Stimulated activated CD8-positive, alpha-beta memory T cell treated with anti-CD3 and anti-CD28 coated beads, Interleukin-7, amount 100 ng/mL, for 24 hours (primary cell): ENCODE measurements at regions not wholly inside any gene's neighbourhood (a gene's known extent, or its start where the extent isn't known, plus 50 kb on each side); places are given as distances from the start of the nearest gene placed in this dataset.
"Not testable (repeated sequence)": the region's sequence is repeated elsewhere in the genome, so short reads cannot be mapped to it uniquely, and the experiment has no call there.

Experiments
- DNase-seq: peaks from one replicate; pipeline ENCODE4 v3.0.0-alpha.2; 2020; ENCODE audit warnings: low read depth

DNA sequence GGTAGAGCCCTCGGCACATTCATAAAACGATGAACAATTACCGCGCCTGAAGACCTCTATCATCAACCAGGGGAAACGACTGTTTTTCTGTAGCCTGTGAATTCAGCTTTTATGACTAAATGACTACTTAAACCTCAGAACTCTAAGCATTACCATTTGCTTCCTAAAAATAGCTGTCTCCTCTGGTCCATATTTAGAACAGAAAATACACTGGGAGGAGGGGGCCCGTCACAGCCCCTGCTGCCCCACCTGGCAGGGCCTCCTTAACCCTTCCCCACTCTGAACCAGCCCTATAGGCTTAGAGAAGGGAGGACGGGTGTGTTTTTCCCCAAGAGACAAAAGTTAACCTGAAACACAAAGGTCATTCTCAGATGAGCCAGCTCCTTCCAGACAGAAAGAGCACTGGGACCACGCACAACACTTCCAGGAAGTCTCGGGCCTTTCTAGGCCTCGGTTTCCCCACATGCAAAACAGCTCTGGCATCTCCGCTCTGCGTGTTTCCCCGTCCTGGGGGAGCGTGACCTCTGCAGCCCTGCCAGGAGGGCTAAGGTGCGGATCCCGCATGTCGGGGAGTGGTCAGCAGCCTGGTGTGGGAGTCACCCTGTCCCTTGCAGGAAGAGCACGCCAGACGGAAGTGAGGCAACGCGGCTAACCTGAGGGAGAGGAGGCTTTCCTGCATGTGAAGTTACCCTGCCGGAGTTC is 193.9 kb downstream of the DLL1 start:
- DNase-seq = no peak

DNA sequence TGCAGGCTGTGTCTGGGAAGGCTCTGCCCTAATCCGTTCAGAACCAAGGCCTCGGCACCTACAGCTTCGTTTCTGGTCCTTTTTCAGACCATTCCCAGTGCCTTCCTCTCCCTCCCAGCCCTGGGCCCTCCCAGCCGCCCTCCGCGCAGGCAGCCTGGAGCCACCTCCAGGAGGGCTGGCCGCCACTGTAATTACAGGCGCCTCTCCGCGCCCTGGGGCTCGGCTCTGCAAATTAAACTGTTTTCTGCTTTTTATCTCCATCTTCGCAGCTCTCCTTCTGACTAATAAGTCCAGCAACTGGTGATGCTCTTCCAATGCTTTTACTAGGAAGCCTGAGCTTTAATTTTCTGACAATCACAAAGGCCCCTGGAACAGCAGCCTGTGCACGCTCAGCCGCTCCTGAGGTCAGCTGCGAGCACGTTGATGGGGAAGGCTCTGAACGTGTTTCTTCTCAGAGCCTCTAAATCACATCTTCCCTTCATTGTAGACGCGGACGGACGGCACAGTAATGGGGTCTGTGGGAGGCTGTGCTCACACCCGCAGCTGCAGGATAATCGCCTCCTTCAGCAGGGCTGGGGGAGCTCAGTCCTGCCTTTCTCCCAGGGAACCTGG is 194.6 kb downstream of the DLL1 start:
- DNase-seq = no peak

GRCh38 chr6:170095273-170095981 is 195.5 kb downstream of the DLL1 start:
- DNase-seq = no peak

DNA sequence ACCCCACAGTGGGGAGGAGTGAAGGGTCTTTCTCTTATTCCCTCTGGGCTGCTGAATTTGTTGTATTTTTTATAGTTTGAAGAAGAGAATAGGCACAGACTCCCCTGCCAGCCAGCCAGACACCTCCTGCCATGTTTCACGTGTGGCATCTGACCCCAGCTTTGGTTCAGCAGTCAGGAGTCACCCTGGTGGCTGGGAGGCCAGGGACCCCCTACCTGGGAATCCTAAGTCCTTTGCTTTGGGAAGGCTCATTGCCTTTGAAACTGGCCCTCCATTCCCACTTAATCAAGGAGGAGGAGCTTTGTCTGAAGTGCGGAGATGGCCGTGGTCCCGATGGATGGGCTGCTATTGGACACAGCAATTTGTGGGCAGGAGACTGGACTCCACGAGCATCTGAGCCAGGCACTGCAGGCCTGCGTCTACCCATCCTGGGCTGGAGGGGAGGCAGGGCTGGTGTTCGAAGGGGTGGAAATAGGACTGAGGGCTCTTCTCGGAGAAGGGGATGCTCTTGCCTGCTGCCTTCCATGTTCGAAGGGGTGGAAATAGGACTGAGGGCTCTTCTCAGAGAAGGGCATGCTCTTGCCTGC is 196.1 kb downstream of the DLL1 start:
- no peak for DNase-seq

DNA sequence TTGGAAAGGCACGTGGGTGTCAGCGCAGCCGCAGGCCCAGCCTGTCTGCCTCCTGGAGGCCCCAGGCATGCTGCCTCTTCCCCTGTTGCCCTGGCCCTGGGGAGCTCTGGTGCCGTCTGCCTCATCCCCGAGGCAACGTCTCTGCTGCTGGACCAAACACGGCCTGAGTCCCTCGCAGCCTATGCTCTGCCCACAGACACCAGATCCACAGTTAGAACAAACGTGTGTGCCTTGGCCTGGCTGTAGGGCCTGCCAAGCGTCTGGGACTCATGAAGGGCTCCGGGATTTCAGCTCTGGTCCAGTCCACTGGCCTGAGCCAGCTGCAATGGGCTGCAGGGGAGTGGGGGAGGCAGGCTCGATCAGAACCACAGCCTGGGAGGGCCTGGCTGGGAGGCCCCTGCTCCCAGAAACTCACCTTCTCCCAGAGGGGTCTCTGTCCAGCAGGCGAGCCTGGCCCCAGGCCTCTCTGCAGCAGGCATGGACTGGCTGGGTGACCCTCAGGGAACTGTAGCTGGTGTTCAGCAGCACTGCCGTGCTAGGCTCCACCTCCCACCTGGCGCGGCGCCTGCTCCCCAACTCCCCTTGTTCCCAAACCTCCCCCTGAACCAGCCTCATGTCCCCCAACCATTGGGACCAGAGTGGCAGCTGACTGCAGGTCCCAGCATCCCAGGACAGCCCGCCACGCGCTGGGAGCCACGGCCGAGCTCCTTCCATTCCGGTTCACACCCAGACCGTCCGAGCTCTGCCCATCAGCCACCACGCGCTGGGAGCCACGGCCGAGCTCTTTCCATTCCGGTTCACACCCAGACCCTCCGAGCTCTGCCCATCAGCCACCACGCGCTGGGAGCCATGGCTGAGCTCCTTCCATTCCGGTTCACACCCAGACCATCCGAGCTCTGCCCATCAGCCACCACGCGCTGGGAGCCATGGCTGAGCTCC is 197.0 kb downstream of the DLL1 start:
- DNase-seq = no peak

DNA sequence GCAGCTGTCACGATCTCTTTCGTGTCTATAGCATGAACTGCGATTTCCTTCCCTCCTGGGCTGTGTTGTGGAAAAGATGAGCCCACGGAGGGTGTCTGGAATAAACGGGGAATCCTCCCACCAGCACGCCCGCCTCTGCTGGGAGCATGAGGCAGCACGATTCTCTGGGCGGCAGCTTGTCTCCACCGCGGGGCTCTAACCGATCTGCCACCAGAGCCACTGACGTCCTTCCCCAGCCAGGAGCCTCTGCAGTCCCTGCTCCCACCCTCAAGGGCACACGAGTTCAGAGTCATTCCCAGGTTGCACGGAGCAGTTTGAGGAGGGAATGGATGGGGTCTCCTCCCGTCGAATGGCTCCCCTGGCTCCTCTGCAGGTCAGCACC is 197.6 kb downstream of the DLL1 start:
- DNase-seq = no peak

- no peak for DNase-seq
These were observed 198.1 kb downstream of the DLL1 start for GRCh38 chr6:170092826-170093225.

- no peak for DNase-seq
These were observed 199.0 kb downstream of the DLL1 start for GRCh38 chr6:170091639-170092579.

DNA sequence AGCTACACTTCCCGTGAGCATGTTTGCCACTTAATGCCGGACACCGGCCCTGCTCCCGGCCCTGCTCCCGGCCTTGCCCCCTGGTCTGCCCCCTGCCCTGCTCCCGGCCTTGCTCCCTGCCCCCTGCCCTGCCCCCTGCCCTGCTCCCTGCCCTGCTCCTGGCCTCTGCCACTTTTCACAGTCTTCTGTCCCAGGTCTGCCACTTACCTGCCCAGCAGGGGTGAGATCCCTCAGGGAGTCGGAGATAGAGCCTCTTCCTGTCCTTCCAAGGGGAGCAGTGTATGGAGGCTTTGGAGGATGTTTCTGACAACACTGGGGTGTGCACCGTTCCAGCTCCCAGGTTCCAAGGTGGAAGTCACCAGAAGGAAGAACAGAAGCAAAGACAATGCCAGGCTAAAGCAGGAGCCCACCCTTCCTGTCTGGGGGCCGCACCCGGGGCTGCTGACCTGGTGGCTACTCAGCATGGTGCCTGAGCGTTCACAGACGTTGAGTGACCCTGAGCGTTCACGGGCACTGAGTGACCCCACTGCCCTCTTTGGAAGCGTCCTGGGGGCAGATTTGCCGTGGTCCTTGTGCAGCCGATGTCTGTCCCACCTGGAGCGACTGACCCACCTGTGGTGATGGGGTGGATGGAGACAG is 199.8 kb downstream of the DLL1 start:
- no peak for DNase-seq

DNA sequence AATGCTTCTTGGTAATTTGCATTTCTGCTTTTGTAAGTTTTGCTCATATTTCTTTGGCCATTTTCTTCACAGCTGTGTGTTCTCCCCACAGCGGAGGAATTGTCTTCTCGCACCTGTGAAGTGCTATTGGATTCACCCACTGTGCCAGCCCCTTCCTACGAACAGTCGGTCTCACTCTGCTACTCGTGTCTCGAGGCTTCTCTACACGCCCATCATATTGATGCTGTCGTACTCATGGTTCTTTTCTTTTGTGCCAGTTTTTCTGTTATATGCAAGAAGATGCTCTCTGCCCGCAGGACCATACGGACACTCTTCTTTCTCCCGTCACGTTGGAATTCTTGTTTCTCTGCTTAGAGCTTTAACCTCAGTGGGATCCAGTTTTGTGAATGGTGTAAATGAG is 200.3 kb downstream of the DLL1 start:
- DNase-seq = no peak

DNA sequence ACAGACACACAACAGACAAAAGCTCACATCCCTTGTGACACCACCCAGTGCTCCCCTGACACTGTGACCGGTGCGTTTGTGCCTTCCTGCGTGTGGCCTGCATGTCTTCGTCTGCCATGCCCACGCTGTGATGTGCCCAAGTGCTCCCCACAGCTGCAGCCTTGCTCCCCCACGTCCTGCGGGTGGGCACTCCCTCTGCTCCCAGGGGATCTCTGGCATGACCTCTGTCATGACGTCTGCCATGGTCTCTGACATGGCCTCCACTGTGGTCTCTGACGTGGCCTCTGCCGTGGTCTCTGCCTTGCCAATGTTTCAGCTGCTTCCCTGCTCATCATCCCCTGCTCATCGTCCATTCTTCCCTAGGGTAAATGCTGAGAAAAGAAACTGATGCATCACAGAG is 200.9 kb downstream of the DLL1 start:
- DNase-seq = no peak

DNA sequence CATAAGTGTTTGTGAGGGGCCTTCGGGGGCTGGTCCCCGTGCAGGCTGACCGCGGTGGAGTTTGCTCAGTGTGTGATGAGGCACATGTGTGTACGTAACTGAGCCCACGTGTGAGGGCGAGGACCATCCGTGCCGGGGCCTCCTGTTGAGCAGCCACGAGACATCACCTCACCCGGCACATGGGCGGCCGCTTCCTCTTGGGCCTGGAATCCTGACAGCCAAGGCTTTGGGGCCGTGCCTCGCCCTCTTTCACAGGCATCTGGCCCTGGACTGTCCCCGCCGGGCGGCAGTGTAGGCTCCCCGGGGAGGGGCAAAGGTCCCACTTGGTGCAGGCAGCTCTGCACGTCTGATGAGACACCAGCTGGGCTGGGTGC is 202.3 kb downstream of the DLL1 start:
- DNase-seq = no peak

DNA sequence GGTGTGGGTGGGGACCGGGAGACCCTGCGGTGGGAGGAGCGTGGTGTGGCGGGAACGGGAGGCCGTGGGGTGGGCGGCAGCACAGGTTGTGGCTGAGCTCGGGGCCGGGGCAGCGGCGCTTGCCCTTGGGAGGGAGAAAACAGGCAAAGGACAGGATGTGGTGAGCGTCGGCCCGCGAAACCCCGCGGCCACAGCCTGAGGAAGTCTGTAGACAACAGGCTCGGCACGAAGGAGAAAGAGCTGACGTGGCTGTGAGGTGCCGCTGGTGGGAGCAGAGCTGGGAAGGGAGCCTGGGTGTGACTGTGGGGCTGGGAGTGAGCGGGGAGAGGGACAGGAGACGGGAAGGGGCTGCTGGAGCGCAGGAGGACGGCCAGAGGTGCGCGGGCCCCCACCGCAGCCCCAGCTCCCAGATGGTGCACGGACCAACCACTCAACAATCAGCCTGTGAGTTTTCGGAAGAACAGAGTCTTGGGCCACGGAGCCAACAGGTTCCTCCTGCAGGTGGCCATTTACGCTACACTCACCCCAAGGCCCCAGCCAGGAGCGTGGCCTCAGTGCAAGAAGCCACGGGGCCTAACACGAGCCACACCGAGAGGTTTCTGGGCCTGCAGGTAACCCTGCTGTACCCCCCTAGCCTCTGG is 202.8 kb downstream of the DLL1 start:
- no peak for DNase-seq

DNA sequence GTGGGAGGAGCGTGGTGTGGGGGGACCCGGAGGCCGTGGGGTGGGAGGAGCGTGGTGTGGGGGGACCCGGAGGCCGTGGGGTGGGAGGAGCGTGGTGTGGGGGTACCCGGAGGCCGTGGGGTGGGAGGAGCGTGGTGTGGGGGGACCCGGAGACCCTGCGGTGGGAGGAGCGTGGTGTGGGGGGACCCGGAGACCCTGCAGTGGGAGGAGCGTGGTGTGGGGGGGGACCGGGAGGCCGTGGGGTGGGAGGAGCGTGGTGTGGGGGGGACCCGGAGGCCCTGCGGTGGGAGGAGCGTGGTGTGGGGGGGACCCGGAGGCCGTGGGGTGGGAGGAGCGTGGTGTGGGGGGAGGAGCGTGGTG is 203.5 kb downstream of the DLL1 start:
- not testable (repeated sequence) for DNase-seq

DNA sequence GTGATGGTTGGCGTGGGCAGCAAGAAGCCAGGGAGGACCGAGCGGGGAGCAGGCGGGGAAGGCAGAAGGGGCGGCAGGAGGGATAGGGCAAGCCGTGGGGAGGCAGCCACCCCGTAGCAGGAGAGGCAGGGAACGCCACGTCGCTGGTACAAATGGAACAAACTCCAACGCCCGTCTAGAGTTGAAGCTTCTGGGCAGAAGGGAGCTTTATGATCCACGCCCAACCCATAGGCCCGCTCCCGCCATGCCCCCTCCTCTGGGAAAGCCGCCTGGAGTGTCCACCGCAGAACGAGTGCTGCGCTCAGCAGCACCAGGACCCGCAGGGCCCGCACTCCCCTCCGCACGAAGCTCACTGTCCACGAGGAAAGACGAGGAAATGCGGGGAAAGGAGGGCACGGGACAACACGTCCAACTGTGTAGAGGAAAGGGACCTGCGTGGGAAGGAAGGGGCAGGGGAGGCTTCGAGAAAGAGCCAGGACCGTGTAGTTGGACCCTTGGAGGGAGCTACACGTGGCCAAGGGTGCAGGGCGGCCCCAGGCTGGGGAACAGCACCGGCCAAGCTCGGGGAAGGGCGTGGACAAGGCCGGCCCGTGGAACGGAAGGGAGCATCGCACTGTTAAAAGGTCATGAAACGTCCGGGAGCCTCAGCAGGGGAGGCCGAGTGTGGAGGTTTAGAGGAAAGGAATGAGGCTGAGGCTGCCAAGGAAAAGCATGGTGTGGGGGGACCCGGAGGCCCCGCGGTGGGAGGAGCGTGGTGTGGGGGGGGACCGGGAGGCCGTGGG is 204.0 kb downstream of the DLL1 start:
- DNase-seq = no peak

DNA sequence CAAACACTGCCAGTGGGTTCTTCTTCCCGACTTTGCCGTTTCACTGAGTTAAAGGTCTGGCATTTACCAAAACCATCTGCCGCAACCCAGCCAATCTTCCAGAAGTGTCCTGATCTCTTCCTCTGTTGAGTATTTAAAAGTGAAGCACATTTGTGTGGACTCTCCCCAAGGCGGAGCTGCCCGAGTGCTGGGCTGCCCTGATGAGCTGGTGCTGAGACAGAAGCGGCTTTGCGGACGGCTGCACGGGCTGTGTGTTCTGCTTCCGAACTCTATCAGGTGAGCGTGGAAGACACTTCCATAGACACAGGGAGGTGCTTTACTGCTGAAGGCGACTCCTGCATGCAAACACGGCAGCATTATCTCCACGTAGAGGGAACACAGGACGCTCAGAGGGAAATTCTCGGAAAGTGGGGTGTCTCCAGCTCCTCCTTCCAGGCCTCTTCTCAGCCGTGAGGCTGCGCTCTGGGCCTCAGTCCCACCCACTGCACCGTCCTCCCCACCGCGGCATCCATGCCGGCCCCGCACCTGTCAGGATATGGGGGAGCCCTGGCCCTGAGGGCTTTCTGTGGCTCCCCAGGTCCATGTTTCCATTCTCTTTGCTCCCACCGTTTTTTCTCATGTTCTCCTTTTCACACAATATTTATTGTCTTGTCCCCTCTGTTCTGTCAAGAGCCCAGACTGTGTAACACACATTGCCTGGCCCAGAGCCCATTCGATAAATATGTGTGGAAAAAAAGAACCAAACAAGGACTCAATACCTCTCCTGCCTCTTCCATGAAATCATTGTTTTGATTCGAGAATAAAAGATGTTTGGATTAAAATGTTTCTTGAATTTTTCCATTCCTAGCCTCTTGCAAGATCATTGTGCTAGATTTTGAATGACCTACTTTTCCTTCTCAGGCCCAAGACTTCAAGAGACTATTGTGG is 205.1 kb downstream of the DLL1 start:
- DNase-seq = no peak

DNA sequence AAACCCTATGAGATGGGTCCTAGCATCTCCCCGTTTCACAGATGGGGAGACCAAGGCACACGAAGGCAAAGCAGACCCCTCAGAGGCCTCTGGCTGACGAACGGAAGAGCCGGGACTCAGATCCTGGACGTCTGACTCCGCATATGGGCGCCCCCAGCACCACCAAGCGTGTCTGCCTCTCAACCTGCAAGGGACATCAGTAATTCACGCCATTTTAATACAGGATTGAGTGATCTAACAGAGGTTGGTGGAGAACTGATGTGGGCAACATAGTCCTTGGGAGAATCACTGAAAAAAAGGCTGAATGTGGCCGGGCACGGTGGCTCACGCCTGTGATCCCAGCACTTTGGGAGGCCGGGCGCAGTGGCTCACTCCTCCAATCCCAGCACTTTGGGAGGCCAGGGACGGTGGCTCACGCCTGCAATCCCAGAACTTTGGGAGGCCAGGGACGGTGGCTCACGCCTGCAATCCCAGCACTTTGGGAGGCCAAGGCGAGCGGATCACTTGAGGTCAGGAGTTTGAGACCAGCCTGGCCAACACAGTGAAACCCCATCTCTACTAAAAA is 206.6 kb downstream of the DLL1 start:
- DNase-seq = no peak
